GM12892 (cell line): ENCODE measurements at regions not wholly inside any gene's neighbourhood (a gene's known extent, or its start where the extent isn't known, plus 50 kb on each side); places are given as distances from the start of the nearest gene placed in this dataset.

Source experiments
- DNase-seq: peaks from one replicate; pipeline ENCODE4 v3.0.0; 2011; ENCODE audit not compliant: insufficient read length
- FAIRE-seq: peaks from 2 replicates; lab custom pipeline; 2011; peaks lifted over from hg19 to GRCh38; lab: Jason Lieb, UNC
- POLR2A ChIP-seq: IDR thresholded peaks from 2 replicates; pipeline ENCODE4 v1.6.1; 2011; ENCODE audit warnings: low read depth, low read length, control low read depth
- POLR2AphosphoS5 ChIP-seq: IDR thresholded peaks from 2 replicates; pipeline ENCODE4 v1.6.1; 2011; ENCODE audit warnings: low read depth, low read length, control low read depth
- TAF1 ChIP-seq: IDR thresholded peaks from 2 replicates; pipeline ENCODE4 v1.6.1; 2011; ENCODE audit warnings: low read depth, mild to moderate bottlenecking, control low read depth, low read length, borderline replicate concordance

GRCh38 chr18:68229351-68229750 lies 485.6 kb downstream of the TMX3 start:
- DNase-seq = no peak
- no peak for FAIRE-seq
- no peak for TF ChIP-seq TAF1

- DNase-seq (no peak), FAIRE-seq (no peak)
- no peak for TF ChIP-seq POLR2AphosphoS5
- TF ChIP-seq POLR2A = no peak
- TF ChIP-seq TAF1 = no peak
Measured at GRCh38 chr18:68221111-68221724, 493.7 kb downstream of the TMX3 start.

DNA sequence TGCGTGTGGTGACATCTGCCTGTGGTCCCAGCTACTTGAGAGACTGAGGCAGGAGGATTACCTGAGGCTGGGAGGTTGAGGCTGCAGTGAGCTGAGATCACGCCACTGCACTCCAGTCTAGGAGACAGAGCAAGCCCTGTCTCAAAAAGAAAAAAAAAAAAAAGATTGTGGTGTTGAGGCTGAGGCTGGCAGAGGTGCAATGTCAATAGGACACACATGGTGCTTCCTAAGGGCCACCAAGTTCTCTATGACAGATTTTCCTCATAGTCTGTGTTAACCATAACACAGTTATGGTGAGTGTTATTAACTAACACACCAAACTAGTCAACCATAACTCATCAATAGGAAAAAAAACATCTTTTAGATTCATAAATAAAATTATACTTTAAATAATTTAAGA lies 494.4 kb downstream of the TMX3 start:
- DNase-seq (no peak), FAIRE-seq (no peak)
- TF ChIP-seq POLR2A (no peak), TAF1 (no peak), POLR2AphosphoS5 (no peak)

- FAIRE-seq (no peak), DNase-seq (no peak)
- TF ChIP-seq POLR2AphosphoS5 (no peak), TAF1 (no peak), POLR2A (no peak)
Measured at GRCh38 chr18:68219872-68220271, 495.0 kb downstream of the TMX3 start.

DNA sequence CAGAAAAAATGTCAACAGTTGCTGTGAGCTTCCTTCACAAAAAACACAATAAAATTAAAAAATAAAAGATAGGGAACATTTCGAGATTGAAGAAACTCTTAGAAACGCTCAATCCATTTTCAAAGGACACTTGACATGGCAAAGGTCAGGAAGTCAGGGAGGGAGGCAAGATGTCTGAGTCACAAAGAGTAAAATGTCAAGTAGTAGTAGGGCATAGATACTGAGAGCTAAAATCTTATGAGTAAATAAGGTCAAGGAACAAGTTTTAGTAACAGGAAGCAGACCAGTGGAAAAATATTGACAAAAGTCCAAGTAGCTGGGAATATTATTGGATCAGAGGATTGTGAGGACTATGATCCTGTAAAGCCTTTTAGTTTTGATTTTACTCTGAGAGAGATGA lies 495.6 kb downstream of the TMX3 start:
- TF ChIP-seq POLR2A (no peak), POLR2AphosphoS5 (no peak), TAF1 (no peak)
- DNase-seq (no peak), FAIRE-seq (no peak)

- DNase-seq (no peak), FAIRE-seq (no peak)
- TF ChIP-seq POLR2A = no peak
- TF ChIP-seq POLR2AphosphoS5 = no peak
- no peak for TF ChIP-seq TAF1
Measured at GRCh38 chr18:68215931-68216330, 499.0 kb downstream of the TMX3 start.

GRCh38 chr18:68186039-68186438 lies 528.9 kb downstream of the TMX3 start:
- no peak for TF ChIP-seq TAF1
- no peak for TF ChIP-seq POLR2A
- TF ChIP-seq POLR2AphosphoS5 = no peak
- DNase-seq = no peak
- FAIRE-seq = no peak

GRCh38 chr18:68181956-68182355 lies 533.0 kb downstream of the TMX3 start:
- DNase-seq (no peak), FAIRE-seq (no peak)

DNA sequence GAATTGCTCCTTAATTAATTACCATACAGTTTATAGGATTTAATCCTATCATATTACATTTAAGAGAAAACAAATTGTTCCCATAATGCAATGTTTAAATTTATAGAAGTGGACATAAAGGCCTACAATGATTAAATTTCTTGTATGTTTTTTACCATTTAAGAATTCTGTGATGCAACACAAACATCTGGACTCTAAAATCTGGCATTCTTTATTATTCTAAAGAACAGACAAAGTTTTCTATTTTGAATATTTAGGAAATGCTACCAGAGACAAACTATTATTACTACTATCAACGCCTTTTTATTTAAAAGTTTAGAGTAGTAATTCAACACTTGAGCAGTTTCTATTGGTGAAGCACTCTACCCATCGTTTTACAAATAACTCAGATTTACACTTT lies 535.1 kb downstream of the TMX3 start:
- FAIRE-seq = no peak
- no peak for TF ChIP-seq TAF1
- TF ChIP-seq POLR2A = no peak
- TF ChIP-seq POLR2AphosphoS5 = no peak
- DNase-seq = no peak

More at GRCh38 chr18:68181956-68182355, 533.0 kb downstream of the TMX3 start:
- TF ChIP-seq POLR2AphosphoS5 = no peak
- no peak for TF ChIP-seq POLR2A
- no peak for TF ChIP-seq TAF1

- FAIRE-seq (no peak), DNase-seq (no peak)
- TF ChIP-seq TAF1 (no peak), POLR2AphosphoS5 (no peak)
Measured at GRCh38 chr18:68178921-68179320, 536.0 kb downstream of the TMX3 start.

GRCh38 chr18:68177807-68178702 lies 536.9 kb downstream of the TMX3 start:
- FAIRE-seq (no peak), DNase-seq (no peak)
- TF ChIP-seq POLR2AphosphoS5 (no peak), TAF1 (no peak)

GRCh38 chr18:68176901-68177300 lies 538.0 kb downstream of the TMX3 start:
- FAIRE-seq (no peak), DNase-seq (no peak)
- no peak for TF ChIP-seq POLR2A
- TF ChIP-seq POLR2AphosphoS5 = no peak
- TF ChIP-seq TAF1 = no peak
